ENCODE measurements at regions not wholly inside any gene's neighbourhood (a gene's known extent, or its start where the extent isn't known, plus 50 kb on each side); places are given as distances from the start of the nearest gene placed in this dataset.
A peak's percentile ranks its signal among the peaks of the same experiment; 100 is the strongest.
"Not testable (repeated sequence)": the region's sequence is repeated elsewhere in the genome, so short reads cannot be mapped to it uniquely, and the experiment has no call there.

DNA sequence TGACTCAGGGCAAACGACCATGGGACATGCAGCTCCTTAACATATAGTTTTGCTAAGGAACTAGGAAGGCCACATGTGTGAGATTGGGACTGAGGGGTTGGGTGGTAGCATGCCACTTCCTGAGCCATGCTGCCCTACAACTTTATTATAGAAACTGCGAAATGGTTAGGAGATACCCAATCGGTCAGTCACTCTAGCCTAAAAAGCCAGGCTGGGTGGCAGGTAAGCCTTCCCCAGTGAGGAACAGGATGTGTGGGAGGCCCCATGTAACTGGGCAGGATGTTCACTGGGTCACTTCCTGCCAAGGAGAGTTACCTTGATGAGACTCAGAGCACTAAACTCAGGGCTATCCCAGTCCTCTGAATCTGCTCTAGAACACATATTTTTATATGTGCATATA lies 123.5 kb downstream of the MAP3K7 start:
- DNase-seq: no peak

DNA sequence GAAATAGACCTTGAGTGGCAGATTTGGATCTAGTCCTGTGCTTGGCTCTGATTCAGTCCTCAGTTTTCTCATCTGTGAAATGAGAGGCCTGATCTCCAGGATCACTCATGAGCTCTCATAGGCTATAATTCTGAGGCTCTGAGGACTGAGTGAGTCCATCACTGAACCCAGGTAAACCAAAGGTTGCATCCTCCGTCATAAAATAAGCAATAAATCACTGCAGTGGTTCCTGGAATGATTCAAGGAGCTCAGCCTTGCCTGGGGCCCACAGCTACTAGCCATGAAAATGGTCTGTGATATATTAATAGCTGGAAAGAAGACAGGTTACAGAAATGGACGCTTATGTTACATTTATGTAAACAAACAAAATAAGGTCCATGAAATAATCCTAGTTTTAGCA lies 124.8 kb downstream of the MAP3K7 start:
- no peak for DNase-seq

DNA sequence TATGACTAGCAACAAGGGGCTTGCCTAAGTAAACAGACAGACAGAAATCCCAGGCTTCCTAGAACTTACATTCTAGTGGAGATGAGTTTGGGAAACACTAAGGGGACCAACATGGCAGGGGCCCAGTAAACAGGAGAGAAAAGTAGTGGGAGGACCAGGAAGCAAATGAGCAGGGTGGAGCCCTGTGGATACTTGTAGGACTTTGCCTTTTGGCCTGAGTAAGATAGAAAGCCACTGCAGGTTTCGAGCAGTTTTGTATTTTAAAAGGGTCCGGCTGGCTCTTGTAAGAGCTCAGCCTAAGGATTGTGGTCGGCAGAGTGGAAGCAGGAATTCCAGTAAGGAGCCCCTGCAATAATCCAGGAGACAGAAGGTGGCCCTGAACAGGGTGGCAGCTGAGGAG lies 125.5 kb downstream of the MAP3K7 start:
- no peak for DNase-seq

DNA sequence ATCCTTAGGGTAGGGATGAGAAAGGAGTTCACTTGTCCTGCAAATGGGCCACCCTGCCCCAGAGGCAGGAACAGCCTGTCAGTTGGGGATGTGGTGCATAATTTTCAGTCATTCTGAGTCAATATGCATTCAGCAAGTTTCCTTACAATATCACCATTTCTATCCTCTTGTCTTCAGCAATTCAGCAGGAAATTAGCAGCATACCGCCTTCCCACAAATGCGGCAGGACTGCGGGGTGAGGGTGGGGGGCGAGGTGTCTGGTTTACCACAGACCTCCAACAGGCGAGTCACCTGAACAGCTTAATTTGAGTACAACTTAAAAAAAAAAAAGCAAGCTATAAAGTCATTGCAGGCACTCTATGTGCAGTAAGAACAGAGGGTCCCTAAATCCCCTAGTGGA lies 126.8 kb downstream of the MAP3K7 start:
- DNase-seq: no peak

DNA sequence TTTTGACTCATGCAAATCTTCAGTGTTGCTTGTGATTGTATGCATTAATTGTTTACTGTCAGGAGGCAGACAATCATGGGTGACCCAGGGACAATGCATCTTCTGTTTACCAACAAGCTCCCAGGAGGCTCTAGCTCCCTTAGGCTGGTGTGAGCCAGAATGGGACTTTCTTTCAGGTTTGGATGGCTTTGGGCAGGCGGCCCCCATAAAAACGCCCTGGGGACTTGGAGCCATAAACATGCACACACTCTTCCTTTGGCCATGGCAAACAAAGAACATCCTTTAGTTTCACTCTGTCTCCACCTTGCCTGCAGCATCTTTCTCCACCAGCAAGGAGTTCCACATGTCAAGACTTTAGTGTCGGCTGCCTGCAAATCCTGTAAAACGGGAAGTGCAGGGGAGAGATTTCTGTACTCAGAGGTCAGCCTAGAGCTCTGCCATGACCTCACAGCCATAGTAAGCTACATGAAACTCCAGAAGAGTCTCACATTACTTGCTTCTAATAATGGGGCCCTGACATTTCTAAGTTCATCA lies 127.6 kb downstream of the MAP3K7 start:
- no peak for DNase-seq

DNA sequence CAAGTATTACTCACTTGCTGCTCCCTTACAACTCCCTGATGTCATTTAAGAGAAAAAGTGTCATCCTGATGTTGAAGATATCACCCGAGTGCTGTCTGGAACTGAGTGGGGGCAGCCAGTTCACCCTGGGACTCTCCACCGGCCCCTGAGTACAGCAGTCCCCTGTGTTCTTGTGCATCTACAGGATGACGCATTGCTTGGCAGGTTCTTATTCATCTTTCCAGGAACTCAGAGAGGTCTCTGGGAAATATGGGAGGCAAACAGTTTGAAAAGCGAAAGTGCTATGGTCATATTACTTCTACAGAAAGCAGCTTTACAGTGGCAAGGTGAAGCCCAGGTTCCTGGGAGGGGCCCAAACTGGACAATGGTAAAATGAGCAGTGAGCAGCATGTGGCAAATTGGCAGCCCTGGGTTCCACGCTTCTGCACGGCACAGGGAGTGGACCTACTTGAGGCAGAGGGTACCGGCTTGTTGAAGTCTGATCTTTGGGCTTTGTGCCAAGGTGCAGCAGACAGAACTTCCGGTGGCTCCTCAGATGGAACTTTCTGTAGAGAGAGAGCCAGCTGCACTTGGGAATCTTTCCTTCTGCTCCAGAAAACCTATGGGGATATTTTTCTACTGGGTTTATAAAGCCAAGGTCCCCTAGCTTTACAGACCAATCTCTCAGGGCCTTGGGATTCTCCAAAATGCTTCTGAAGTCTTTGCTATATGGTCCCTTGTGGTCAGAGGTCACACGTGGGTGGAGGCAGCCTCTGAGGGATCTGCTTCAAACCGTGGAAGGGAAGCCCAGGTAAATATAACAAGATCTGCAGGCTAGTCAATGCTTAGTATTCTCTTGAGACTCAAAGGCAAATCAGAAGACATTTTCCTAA lies 128.3 kb downstream of the MAP3K7 start:
- no peak for DNase-seq

DNA sequence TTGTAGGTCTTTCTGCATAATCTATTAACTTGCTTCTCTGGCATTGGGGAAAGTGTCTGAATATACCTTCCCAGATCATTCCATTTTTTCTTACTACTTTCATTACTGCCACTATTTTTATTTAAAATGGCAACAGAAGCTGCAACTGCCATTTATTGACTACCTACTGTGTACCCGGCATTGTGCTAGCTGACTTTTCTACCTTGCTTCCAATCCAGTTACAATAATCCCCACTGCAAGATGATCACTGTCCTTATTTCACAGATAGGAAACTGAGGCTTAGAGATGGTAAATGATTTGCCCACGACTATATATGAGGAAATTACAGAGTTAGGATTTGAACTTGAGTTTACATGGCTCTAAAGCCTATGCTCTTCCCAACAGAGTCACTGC lies 129.0 kb downstream of the MAP3K7 start:
- DNase-seq: no peak

DNA sequence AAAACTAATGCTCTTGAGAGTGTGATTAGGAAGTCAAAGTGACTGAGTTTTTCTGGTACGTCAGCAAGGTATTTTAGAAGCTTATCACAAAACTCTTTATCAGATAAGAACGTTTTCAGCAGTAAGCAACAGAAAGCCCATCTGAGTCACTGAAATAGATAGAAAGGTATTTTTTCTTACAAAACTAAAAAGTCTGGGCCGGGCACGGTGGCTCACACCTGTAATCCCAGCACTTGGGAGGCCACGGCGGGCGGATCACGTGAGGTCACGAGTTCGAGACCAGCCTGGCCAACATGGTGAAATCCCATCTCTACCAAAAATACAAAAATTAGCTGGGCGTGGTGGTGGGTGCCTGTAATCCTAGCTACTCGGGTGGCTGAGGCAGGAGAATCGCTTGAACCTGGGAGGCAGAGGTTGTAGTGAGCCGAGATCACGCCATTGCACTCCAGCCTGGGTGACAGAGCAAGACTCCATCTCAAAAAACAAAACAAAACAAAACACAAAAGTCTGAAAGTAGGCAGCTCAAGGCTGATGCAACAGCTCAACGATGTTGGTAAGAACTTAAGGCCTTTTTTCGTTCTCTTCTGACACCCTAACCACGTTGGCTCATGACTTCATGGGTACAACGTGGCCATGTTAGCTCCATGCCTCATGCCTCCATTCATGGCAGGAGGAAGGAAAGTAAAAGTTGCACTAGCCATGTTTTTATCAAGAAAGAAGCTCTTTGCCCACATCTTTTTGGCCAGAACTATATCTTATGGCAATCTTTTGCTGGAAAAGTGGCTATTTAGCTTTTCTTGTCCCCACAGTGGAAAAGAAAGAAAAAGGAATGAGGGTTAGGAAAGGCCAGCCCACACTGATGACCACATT lies 129.6 kb downstream of the MAP3K7 start:
- DNase-seq: not testable (repeated sequence)

DNA sequence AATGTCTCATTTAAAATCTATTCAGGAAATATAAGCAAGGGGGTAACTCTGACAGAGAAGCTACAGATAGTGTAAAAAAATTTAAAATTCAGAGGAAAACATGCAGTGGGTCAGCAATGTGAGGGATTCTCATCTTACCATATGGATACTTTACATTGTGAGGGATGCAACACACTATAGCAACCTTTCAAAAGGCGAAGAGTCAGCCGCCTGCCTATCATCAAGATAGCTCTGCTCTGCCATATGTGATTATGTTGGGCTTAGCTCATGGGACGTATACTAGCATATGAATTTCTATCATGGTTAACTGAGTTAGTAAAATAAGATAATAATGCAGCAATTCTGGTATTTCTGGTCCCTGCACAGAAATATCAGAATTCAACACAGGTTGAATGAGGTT lies 130.9 kb downstream of the MAP3K7 start:
- no peak for DNase-seq

DNA sequence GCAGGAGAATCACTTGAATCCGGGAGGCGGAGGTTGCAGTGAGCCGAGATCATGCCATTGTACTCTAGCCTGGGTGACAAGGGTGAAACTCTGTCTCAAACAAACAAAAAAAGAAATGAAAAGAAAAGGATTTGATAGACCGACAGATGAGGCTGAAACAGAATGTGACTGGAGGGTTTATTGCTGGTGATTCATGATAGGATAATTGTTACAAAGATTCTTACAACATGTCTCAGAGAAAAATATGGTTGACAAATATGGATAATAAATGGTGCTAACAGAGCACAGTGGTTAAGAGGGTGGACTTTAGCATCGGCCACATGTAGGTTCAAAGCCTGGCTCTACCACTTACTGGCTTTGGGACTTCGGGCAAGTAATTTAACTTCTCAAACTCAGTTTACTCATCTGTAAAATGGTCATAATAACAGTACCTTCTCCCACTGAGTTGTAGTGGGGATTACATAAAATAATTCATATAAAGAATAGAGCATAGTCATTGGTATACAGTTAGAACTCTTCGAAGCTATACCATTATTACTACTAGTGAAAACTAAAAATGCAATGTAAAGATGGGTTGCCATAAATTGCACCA lies 131.9 kb downstream of the MAP3K7 start:
- DNase-seq: no peak

DNA sequence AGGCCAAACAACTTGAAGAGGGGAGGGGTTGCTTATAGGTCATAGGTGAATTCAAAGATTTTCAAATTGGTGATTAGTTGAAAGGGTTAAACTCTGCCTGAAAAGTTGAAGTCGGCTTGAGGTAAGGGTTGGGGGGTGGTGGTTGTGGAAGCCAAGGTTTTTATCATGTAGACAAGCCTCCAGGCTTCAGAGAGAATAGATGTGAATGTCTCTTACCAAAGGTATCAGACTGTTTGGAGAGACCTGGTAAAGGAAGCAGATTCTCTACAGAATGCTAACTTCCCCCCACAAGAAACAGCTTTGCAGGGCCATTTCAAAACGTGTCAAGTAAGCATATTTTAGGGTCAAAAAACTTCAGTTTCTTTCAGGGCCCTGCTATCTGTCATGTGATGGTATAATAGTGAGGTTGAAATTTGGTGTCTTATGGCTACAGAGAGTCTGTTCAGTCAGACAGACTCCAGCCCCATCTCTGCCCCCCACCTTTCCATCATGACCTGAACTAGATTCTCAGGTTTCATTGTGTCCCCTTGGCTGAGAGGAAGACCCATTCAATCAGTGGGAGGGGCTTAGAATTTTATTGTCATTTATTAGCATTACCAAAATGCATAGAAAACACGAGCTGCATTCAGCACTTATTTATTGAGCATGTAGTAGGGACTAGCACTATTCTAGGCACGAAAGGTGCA lies 136.5 kb downstream of the MAP3K7 start:
- DNase-seq: no peak

DNA sequence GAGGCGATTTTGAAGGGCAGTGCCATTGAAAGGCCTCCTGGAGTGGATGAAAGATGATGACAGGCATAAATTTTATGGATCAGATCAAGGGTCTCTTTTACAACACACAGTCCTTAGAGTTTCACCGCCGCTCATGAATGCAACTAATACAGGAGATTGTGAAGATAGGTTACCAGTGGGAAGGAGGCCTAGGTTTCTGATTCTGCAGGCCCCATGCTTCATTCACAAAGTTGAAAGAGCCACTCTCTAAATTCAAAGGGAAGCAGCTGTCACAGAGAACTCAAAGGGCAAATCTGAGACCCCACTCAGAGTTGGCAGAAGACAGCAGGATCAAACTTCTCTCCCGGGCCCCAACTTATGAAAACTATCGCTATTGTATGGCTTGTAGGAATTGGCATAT lies 137.6 kb downstream of the MAP3K7 start:
- DNase-seq: no peak

DNA sequence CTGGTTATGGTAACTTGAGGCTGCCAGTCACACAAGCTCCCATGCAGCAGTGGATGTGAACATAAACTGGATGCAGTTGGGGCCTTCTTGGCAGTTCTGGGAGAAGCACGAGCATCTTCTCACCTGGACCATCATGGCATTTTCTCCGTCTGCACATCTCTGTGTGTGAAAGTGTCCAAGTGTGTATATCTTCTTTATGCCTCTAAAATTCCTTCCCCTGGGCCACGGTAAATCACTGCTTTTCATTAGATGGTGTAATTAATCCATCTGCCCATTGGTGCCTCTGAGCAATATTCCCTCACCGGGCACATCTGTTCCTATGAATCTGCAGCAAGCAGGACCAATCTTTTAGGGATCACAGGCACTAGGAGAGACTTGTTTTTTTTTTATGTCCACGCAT lies 138.0 kb downstream of the MAP3K7 start:
- no peak for DNase-seq

DNA sequence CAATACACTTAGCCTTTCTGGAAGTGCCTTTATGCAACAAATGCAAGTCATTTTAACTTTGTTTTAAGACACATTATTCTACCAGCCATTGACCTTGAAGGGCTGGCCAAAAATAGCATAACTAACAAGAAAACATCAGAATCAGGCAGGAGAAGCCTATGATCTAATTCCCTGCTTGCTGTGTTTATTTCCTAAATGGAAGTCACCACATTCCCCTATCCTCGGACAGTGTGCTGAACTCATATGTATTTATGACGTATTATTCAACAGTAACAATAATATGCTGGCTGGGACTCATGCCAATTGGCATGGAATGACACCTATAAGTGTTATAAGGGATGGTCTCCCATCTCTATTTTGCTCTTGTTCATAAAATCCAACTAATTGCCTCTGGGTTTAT lies 140.7 kb downstream of the MAP3K7 start:
- DNase-seq: no peak

DNA sequence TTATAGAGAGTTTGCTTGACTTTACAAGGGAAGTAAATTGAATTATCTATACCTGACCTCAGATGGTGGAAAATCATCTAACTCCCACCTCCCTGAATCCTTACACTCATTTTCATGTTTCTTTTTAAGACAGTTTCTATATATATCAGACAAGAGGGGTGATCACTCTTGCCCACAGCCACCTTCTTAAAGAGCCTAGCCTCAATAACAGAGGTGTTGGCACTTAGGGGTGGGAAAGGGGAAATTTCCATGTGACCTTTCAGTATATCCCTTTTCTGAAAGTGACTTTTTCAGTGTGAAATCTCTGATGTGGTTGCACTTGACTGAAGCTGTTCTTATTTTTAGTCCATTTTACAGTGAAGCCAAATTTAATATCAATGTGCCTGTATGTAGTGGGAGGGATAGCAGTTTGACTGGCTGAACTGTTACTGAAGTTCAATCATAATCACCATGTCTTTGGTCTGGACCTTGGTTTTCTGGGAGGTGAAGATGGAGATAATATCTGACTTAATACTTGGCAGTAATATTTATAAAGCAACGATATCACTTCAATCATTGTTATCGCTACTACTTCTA lies 141.3 kb downstream of the MAP3K7 start:
- no peak for DNase-seq

DNA sequence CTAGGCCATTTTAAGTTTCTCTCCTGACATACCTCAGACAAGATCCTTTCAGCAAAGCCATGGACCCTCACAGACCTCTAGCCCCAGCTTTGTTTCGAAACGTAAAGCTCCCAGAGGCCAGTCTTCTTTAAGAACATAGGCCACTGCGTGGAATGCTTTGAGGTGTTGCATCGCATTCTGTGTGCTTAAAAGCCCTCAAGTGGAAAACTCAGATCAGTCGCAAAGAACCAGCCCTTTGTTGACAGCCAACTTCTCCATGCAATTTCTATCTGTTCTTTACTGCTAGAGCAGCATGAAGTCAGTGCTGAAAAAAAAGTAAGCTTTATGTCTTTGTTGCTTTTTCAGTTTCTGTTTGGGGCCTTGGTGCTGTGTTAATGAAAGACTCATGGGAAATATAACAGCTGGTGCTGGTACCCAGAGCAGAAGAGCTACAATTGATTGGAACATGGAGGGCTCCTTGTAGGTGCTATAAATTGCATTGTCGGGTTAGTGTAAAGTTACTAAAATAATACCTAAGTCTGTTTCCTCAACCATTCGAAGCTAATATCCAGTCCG lies 142.6 kb downstream of the MAP3K7 start:
- DNase-seq: no peak

DNA sequence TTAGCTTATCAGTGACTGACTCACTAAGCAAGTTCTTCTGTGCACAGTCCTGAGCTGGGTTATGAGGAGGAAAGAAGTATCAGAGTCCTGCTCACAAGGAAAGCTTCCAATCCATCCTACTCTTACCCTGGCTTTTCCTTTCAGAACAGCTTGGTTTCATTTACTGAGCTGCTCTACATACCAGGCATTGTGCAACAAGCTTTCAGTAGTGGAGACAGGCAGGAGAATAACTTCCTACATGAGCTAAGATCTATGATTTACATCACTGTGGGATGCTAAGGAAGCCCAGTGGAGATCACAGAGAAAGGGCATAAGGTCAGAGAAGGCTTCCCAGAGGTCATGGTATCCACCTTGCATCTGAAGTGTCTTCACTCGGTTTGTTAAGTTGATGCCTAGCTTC lies 144.5 kb downstream of the MAP3K7 start:
- peak; percentile 47 for DNase-seq

DNA sequence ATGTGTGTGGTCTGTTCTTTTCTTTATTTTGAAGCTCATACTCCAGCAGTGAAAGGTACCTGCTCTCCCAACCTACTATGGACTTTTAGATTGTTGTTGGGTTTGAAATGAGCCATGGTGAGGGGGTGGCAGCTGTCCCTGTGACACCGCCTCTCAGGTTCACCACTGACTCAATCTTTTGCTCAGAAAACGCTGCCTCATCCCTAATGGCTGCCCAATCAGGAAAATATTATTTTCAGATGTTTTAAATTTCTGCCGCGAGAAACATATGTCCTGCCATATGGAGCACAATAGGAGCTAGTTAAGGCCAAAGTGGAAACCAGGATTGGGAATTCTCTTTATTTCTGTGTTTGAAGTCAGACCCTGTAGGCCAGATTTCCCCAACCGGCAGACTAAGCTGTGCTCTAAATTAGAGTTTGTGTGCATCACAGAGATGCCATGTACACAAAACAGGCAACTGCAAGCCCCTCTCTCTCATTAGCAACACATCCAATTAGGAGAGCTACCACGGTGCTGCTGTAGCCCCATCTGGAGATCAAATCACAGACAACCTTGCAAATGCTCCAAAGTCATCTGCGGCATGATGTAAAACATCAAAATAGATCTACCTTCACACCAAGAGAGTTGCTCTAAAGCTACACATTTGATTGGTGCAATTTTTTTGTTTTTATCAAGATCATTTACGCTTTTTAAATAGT lies 144.1 kb upstream of the BACH2 start:
- DNase-seq: no peak

DNA sequence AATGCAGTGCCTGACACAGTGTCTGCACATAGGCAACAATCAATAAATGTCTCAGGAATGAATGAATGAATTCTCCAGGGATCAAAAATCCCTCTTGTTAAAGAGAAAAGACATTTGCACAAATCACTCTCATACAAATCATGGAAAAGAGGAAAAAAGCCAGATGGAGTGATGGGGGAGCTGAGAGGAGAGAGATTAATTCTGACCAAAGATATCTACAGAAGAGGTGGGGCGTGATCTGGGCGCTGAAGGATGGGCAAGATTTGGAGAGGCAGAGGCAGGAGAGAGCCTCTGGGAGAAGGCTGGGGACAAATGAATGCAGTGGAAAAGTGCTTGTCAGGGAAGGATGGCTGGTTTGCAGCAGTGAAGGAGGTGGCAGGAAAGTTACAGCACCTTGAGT lies 142.9 kb upstream of the BACH2 start:
- DNase-seq: no peak

DNA sequence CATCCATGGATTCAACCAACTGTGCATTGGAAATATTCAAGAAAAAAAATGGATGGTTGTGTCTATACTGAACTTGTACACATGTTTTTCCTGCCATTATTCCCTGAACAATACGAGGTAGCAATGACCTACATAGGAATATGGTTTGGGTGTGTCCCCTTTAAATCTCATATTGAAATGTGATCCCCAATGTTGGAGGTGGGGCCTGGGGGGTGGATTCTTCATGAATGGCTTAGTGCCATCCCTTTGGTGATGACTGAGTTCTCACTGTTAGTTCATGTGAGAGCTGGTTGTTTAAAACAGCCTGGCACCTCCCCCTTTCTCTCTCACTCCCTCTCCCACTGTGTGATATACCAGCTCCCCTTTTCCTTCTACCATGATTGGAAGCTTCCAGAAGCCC lies 139.8 kb upstream of the BACH2 start:
- no peak for DNase-seq

DNA sequence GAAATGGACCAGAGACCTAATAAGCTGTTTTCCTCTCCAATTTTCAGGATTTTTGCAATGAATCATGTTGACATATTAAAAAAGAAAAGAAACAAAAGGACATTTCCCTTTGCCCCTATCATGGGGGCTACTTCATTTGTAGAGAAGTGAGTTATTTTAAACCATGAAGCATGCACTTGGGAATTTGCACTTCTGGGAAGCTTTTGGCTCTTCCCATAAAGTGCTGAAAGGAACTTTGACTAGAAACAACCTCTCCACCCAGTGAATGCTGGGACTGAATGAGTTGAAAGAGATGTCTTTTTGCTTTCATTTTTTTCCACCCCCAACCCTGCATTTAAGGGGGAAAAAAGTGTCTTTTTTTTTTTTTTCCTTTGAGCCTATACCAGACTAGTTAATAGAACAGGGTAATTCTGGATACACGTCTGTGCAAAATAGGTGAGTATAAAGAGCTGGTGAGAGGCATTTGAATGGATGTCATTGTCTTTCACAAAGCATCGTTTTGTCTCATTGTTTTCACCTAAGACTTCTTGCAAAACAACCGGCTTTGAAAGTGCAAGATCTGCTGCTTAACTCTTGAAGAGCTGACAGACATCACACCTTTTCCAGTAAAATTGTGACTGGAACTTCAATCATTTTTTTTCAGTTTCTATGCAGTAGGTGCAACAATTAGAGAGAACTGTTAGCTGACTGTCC lies 138.7 kb upstream of the BACH2 start:
- DNase-seq: no peak
